IMR-90 (cell line): ENCODE measurements at regions not wholly inside any gene's neighbourhood (a gene's known extent, or its start where the extent isn't known, plus 50 kb on each side); places are given as distances from the start of the nearest gene placed in this dataset.

Source experiments
- ATAC-seq: fragments of 200-7000 bp; cut with Tn5 transposase; 2 replicates; pipeline ENCODE4 v1.9.1; 2020; ENCODE audit warnings: low read depth, mild to moderate bottlenecking, moderate library complexity
- BruUV-seq: library from RNA; stranded (reverse); fragments of 400-500 nt; replicated peaks from 2 replicates; lab custom pipeline; 2021; lab: Mats Ljungman, UMichigan
- CTCF ChIA-PET: fragments of 300-600 bp; formaldehyde crosslinking; extraction: SDS; loops from one replicate; lab custom pipeline; 2021; ENCODE audit warnings: antibody characterized with exemption; lab: Yijun Ruan, JAX
- POLR2A ChIA-PET: fragments of 300-600 bp; sonication (Branson Sonifier 250); formaldehyde crosslinking; loops from one replicate; lab custom pipeline; 2022; ENCODE audit warnings: antibody characterized with exemption; ENCODE audit not compliant: unreplicated experiment; lab: Charles Lee
- DNase-seq: peaks from one replicate; pipeline ENCODE4 v3.0.0; 2013
- H2AFZ ChIP-seq: replicated peaks from 2 replicates; pipeline ENCODE3; 2013; ENCODE audit warnings: low read length, mild to moderate bottlenecking; ENCODE audit not compliant: poor library complexity
- H2AK5ac ChIP-seq: 2 replicates; pipeline ENCODE4 v1.6.1; 2013; ENCODE audit warnings: low read depth, low read length, inconsistent platforms
- H2AK9ac ChIP-seq: replicated peaks from 2 replicates; pipeline ENCODE3; 2013; ENCODE audit warnings: mild to moderate bottlenecking, low read depth, low read length, moderate library complexity; ENCODE audit not compliant: poor library complexity
- H2BK120ac ChIP-seq: 2 replicates; pipeline ENCODE4 v1.6.1; 2013; ENCODE audit warnings: low read depth, low read length, inconsistent platforms
- H2BK15ac ChIP-seq: 3 replicates; pipeline ENCODE4 v1.6.1; 2013; ENCODE audit warnings: low read depth, low read length, inconsistent platforms
- H2BK20ac ChIP-seq: 2 replicates; pipeline ENCODE4 v1.6.1; 2013; ENCODE audit warnings: low read depth, mild to moderate bottlenecking, inconsistent platforms, low read length, moderate library complexity
- H2BK5ac ChIP-seq: 2 replicates; pipeline ENCODE4 v1.6.1; 2013; ENCODE audit warnings: mild to moderate bottlenecking, low read depth, low read length, inconsistent platforms; ENCODE audit not compliant: poor library complexity, severe bottlenecking
- H3K14ac ChIP-seq: replicated peaks from 2 replicates; pipeline ENCODE4 v1.6.1; 2013; ENCODE audit warnings: low read depth, low read length, inconsistent platforms
- H3K18ac ChIP-seq: 2 replicates; pipeline ENCODE4 v1.6.1; 2013; ENCODE audit warnings: low read depth, low read length, control low read depth
- H3K23ac ChIP-seq: 2 replicates; pipeline ENCODE4 v1.6.1; 2013; ENCODE audit warnings: low read depth, low read length, inconsistent platforms
- H3K27ac ChIP-seq: 2 replicates; pipeline ENCODE4 v1.5.1; 2013; ENCODE audit warnings: mild to moderate bottlenecking, control low read depth, low read length; ENCODE audit not compliant: insufficient read depth
- H3K27me3 ChIP-seq: 2 replicates; pipeline ENCODE4 v1.6.1; 2013; ENCODE audit warnings: low read length; ENCODE audit not compliant: control insufficient read depth, insufficient read depth
- H3K36me3 ChIP-seq: 2 replicates; pipeline ENCODE4 v1.6.1; 2013; ENCODE audit warnings: low read length, mixed read lengths; ENCODE audit not compliant: control insufficient read depth, insufficient read depth
- H3K4ac ChIP-seq: 2 replicates; pipeline ENCODE4 v1.6.1; 2013; ENCODE audit warnings: low read depth, low read length, inconsistent platforms
- H3K4me1 ChIP-seq: 2 replicates; pipeline ENCODE4 v1.6.1; 2013; ENCODE audit warnings: low read length, mixed read lengths; ENCODE audit not compliant: control insufficient read depth, insufficient read depth
- H3K4me2 ChIP-seq: 2 replicates; pipeline ENCODE4 v1.6.1; 2013; ENCODE audit warnings: low read depth, mild to moderate bottlenecking, control low read depth, low read length, moderate library complexity
- H3K4me3 ChIP-seq: 2 replicates; pipeline ENCODE4 v1.5.1; 2013; ENCODE audit warnings: low read depth, mild to moderate bottlenecking, control low read depth, low read length, moderate library complexity; ENCODE audit not compliant: insufficient read depth
- H3K56ac ChIP-seq: 2 replicates; pipeline ENCODE4 v1.6.1; 2013; ENCODE audit warnings: low read length, inconsistent platforms; ENCODE audit not compliant: insufficient read depth; ENCODE audit errors: extremely low read depth
- H3K79me1 ChIP-seq, 2 experiments: 2 replicates each; pipeline ENCODE4 v1.6.1; 2013; ENCODE audit warnings: low read length in 2 of 2, inconsistent platforms in 1 of 2, low read depth in 1 of 2
- H3K9ac ChIP-seq: 2 replicates; pipeline ENCODE4 v1.6.1; 2013; ENCODE audit warnings: low read depth, low read length, control low read depth
- H3K9me1 ChIP-seq: 2 replicates; pipeline ENCODE4 v1.6.1; 2013; ENCODE audit warnings: low read length, inconsistent platforms; ENCODE audit not compliant: insufficient read depth
- H3K9me3 ChIP-seq: 2 replicates; pipeline ENCODE4 v1.6.1; 2013; ENCODE audit warnings: low read length; ENCODE audit not compliant: control insufficient read depth, insufficient read depth
- H4K20me1 ChIP-seq: 2 replicates; pipeline ENCODE4 v1.6.1; 2013; ENCODE audit warnings: low read length, inconsistent platforms; ENCODE audit not compliant: insufficient read depth
- H4K5ac ChIP-seq: 2 replicates; pipeline ENCODE4 v1.6.1; 2013; ENCODE audit warnings: mild to moderate bottlenecking, low read depth, low read length, control low read depth
- H4K8ac ChIP-seq, 2 experiments: 2 replicates each; pipeline ENCODE4 v1.6.1; 2013; ENCODE audit warnings: low read depth in 2 of 2, low read length in 2 of 2, control low read depth in 1 of 2, inconsistent platforms in 1 of 2
- H4K91ac ChIP-seq: 2 replicates; pipeline ENCODE4 v1.6.1; 2013; ENCODE audit warnings: low read depth, low read length, inconsistent platforms; ENCODE audit not compliant: insufficient read depth
- BHLHE40 ChIP-seq: fragments of 150-350 bp; IDR thresholded peaks from 2 replicates; pipeline ENCODE4 v1.6.1; 2016; ENCODE audit warnings: mild to moderate bottlenecking, low read depth, low read length
- CEBPB ChIP-seq: IDR thresholded peaks from 2 replicates; pipeline ENCODE4 v1.6.1; 2012; ENCODE audit warnings: low read depth, low read length, improper control_type of control experiment
- FOS ChIP-seq: fragments of 150-350 bp; IDR thresholded peaks from 2 replicates; pipeline ENCODE4 v1.6.1; 2016; ENCODE audit warnings: low read depth, low read length
- MAFK ChIP-seq: IDR thresholded peaks from 2 replicates; pipeline ENCODE4 v1.6.1; 2012; ENCODE audit warnings: low read depth, low read length, improper control_type of control experiment
- NFE2L2 ChIP-seq: fragments of 150-350 bp; IDR thresholded peaks from 2 replicates; pipeline ENCODE4 v1.6.1; 2016; ENCODE audit warnings: low read depth, mild to moderate bottlenecking, low read length
- POLR2A ChIP-seq: IDR thresholded peaks from 2 replicates; pipeline ENCODE4 v1.6.1; 2012; ENCODE audit warnings: mild to moderate bottlenecking, low read depth, low read length
- RAD21 ChIP-seq: IDR thresholded peaks from 2 replicates; pipeline ENCODE4 v1.6.1; 2012; ENCODE audit warnings: low read length, improper control_type of control experiment
- RCOR1 ChIP-seq: IDR thresholded peaks from 2 replicates; pipeline ENCODE4 v1.6.1; 2012; ENCODE audit warnings: mild to moderate bottlenecking, low read length, improper control_type of control experiment; ENCODE audit not compliant: insufficient replicate concordance
- RFX5 ChIP-seq: IDR thresholded peaks from 2 replicates; pipeline ENCODE4 v1.8.0; 2012; ENCODE audit warnings: low read depth, mild to moderate bottlenecking, low read length, moderate library complexity
- dilution Hi-C: fragments of 300-500 bp; cut with HindIII; formaldehyde crosslinking; loops from one replicate; pipeline ENCODE4 v1.14.3; 2018; ENCODE audit warnings: low sequenced_read_pairs; ENCODE audit not compliant: unreplicated experiment
- in situ Hi-C: fragments of 300-500 bp; cut with MboI; formaldehyde crosslinking; loops from 3 replicates; pipeline ENCODE4 v1.14.3; 2019; ENCODE audit warnings: low sequenced_read_pairs, inconsistent platforms, mixed read lengths
- intact Hi-C: fragments of 100-400 bp; cut with micrococcal nuclease; formaldehyde crosslinking; loops from 2 replicates; pipeline ENCODE4 v1.10.0; 2022
- TF ChIP-seq, protein P1 (sequence below): fragments of 150-350 bp; IDR thresholded peaks from 2 replicates; pipeline ENCODE4 v1.6.1; 2016; ENCODE audit warnings: low read depth, mild to moderate bottlenecking, low read length, moderate library complexity, borderline replicate concordance
- TF ChIP-seq, protein P2 (sequence below): fragments of 150-350 bp; IDR thresholded peaks from 2 replicates; pipeline ENCODE4 v1.6.1; 2017; ENCODE audit warnings: mild to moderate bottlenecking, antibody characterized with exemption, low read length, low read depth
- TF ChIP-seq, protein P3 (sequence below): conservative IDR thresholded peaks from 2 replicates; pipeline ENCODE4 v1.5.1; 2012; ENCODE audit warnings: mild to moderate bottlenecking, low read depth, low read length, improper control_type of control experiment

DNA sequence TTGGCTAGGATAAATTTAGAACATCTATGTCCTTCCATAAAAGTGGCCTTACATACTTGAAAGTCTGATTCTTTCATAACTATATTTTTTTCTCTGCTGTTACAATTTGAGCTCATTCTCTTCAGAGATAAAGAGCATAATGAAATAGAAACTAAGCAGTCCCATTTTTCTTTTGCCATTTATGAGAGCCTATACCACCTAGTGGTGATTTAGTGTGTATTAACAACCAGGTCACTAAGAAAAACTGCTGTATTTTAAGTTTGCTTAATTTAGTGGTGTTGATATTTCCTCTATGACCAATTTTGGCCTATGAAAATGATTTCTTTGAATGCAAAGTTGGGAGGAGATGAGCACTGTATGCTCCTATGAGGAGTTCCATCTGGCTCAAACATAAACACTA is 88.7 kb upstream of the ZWINT start:
- POLR2A ChIA-PET: no interaction called here
- no peak overlapping the region for H3K4me3 ChIP-seq
- CTCF ChIA-PET: no interaction called here

More for the DNA sequence above, 88.7 kb upstream of the ZWINT start:
- no peaks in the 10 kb centered on the region for H3K9me1 ChIP-seq
- no peak overlapping the region for H3K4ac ChIP-seq
- no peak overlapping the region for H4K91ac ChIP-seq
- intact Hi-C loops: no loop called here
- H3K14ac ChIP-seq: no peak overlapping the region
- H3K79me1 ChIP-seq: no peaks in the 10 kb centered on the region
- H3K27me3 ChIP-seq: no peaks in the 10 kb centered on the region
- no peaks in the 10 kb centered on the region for H3K36me3 ChIP-seq
- H3K18ac ChIP-seq: no peak overlapping the region
- no peak overlapping the region for H2BK5ac ChIP-seq
- no peak overlapping the region for H2BK120ac ChIP-seq
- no peak overlapping the region for H2AFZ ChIP-seq
- ATAC-seq (no peak), DNase-seq (no peak)
- H4K20me1 ChIP-seq: no peaks in the 10 kb centered on the region
- BruUV-seq: no TSS peak
- H2AK9ac ChIP-seq: no peak overlapping the region
- no peak overlapping the region for H2BK20ac ChIP-seq
- H3K9ac ChIP-seq: no peak overlapping the region
- no peaks in the 10 kb centered on the region for H3K9me3 ChIP-seq
- H4K8ac ChIP-seq: no peak overlapping the region
- H4K5ac ChIP-seq: no peak overlapping the region
- H3K27ac ChIP-seq: no peak overlapping the region
- H3K23ac ChIP-seq: no peak overlapping the region
- H3K56ac ChIP-seq: no peak overlapping the region
- no peak overlapping the region for H3K4me2 ChIP-seq
- in situ Hi-C loops: no loop called here
- H2BK15ac ChIP-seq: no peak overlapping the region
- TF ChIP-seq RCOR1 (no peak), RAD21 (peak; percentile 9; the same call in 1 of the 2 replicates), CEBPB (no peak), RFX5 (no peak), FOS (no peak), BHLHE40 (no peak), POLR2A (no peak), NFE2L2 (no peak), MAFK (no peak)
- TF ChIP-seq, protein P1, sequence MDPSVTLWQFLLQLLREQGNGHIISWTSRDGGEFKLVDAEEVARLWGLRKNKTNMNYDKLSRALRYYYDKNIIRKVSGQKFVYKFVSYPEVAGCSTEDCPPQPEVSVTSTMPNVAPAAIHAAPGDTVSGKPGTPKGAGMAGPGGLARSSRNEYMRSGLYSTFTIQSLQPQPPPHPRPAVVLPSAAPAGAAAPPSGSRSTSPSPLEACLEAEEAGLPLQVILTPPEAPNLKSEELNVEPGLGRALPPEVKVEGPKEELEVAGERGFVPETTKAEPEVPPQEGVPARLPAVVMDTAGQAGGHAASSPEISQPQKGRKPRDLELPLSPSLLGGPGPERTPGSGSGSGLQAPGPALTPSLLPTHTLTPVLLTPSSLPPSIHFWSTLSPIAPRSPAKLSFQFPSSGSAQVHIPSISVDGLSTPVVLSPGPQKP: no peak
- TF ChIP-seq, protein P2, sequence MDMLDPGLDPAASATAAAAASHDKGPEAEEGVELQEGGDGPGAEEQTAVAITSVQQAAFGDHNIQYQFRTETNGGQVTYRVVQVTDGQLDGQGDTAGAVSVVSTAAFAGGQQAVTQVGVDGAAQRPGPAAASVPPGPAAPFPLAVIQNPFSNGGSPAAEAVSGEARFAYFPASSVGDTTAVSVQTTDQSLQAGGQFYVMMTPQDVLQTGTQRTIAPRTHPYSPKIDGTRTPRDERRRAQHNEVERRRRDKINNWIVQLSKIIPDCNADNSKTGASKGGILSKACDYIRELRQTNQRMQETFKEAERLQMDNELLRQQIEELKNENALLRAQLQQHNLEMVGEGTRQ: no peak
- TF ChIP-seq, protein P3, sequence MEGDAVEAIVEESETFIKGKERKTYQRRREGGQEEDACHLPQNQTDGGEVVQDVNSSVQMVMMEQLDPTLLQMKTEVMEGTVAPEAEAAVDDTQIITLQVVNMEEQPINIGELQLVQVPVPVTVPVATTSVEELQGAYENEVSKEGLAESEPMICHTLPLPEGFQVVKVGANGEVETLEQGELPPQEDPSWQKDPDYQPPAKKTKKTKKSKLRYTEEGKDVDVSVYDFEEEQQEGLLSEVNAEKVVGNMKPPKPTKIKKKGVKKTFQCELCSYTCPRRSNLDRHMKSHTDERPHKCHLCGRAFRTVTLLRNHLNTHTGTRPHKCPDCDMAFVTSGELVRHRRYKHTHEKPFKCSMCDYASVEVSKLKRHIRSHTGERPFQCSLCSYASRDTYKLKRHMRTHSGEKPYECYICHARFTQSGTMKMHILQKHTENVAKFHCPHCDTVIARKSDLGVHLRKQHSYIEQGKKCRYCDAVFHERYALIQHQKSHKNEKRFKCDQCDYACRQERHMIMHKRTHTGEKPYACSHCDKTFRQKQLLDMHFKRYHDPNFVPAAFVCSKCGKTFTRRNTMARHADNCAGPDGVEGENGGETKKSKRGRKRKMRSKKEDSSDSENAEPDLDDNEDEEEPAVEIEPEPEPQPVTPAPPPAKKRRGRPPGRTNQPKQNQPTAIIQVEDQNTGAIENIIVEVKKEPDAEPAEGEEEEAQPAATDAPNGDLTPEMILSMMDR: 0 out of 2 replicates have a peak, but pooled peaks have one; percentile 20
- H3K4me1 ChIP-seq: no peaks in the 10 kb centered on the region
- dilution Hi-C loops: no loop called here
- H2AK5ac ChIP-seq: no peak overlapping the region
